ENCODE measurements at regions not wholly inside any gene's neighbourhood (a gene's known extent, or its start where the extent isn't known, plus 50 kb on each side); places are given as distances from the start of the nearest gene placed in this dataset.

DNA sequence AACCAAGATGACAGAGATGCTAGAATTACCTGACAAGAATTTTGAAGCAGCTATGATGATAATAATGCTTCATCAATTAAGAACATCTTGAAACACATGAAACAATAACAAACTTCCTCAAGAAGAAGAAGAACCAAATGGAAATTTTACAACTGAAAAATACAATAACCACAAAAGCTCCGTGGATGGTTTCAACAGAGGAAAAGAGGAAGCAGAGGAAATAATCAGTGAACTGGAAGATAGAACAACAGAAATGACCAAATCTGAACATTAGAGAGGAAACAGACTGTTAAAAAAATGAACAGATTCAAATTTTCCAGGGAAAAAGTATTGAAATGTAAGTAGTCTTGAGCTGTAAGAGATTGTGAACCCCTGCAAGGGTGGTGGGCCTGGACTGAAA is 62.8 kb upstream of the SLC35F4 start:
- ChIA-PET POLR2A (interaction anchor here in 1 of 2 donors (0.6 kb wide), 1 partner anchor 43 kb away, joined by 3 read pairs; no protein-coding TSS in a partner anchor), CTCF (no interaction called here)
- ATAC-seq (replicated peaks in 1 of 4) (no peak), DNase-seq (no peak)
- H3K4me3 Mint-ChIP-seq: no peak overlapping the region
- no peaks in the 10 kb centered on the region for H3K4me1 Mint-ChIP-seq
- no peaks in the 10 kb centered on the region for H3K9me3 ChIP-seq
- no peak overlapping the region for H3K4me3 ChIP-seq (ENCODE audit: control insufficient read depth in 1 of 2, extremely low read depth in 1 of 2, low read length in 1 of 2)
- no peaks in the 10 kb centered on the region for H3K36me3 Mint-ChIP-seq
- WGBS (ENCODE audit: insufficient coverage): no CpG with 5 or more reads among the region's 1 CpG
- peaks cover 6 to 7% of the 10 kb centered on the region in 2 donors for H3K27me3 Mint-ChIP-seq
- peaks cover 0 to 3% of the 10 kb centered on the region in 2 experiments for H3K27me3 ChIP-seq (replicated peaks in 1 of 2; ENCODE audit: control insufficient read depth in 2 of 2, extremely low read depth in 1 of 2, insufficient read depth in 2 of 2, low read length in 1 of 2)
- H3K4me1 ChIP-seq (ENCODE audit: control insufficient read depth in 1 of 2, extremely low read depth in 1 of 2, insufficient read depth in 2 of 2, low read length in 2 of 2): no peaks in the 10 kb centered on the region
- H3K27ac ChIP-seq (ENCODE audit: low read length): no peak overlapping the region
- H3K9me3 Mint-ChIP-seq: peaks cover under 1 to 6% (median 3%) of the 10 kb centered on the region in 3 donors
- H3K27ac Mint-ChIP-seq: no peak overlapping the region
- no peaks in the 10 kb centered on the region for H3K36me3 ChIP-seq (ENCODE audit: control insufficient read depth in 2 of 2, extremely low read depth in 1 of 2, insufficient read depth in 1 of 2, low read length in 1 of 2)

GRCh38 chr14:57921377-57921776 is 55.5 kb upstream of the SLC35F4 start:
- ATAC-seq (replicated peaks in 1 of 4): no peak
- no CpG with 5 or more reads among the region's 2 CpGs for WGBS (ENCODE audit: insufficient coverage)
- Histone ChIP-seq H3K27ac (ENCODE audit: low read length) (no peak overlapping the region), H3K27me3 (replicated peaks in 1 of 2; ENCODE audit: control insufficient read depth in 2 of 2, extremely low read depth in 1 of 2, insufficient read depth in 2 of 2, low read length in 1 of 2) (peaks cover 0 to 3% of the 10 kb centered on the region in 2 experiments), H3K4me3 (ENCODE audit: control insufficient read depth in 1 of 2, extremely low read depth in 1 of 2, low read length in 1 of 2) (no peak overlapping the region), H3K36me3 (ENCODE audit: control insufficient read depth in 2 of 2, extremely low read depth in 1 of 2, insufficient read depth in 1 of 2, low read length in 1 of 2) (no peaks in the 10 kb centered on the region), H3K9me3 (no peaks in the 10 kb centered on the region), H3K4me1 (ENCODE audit: control insufficient read depth in 1 of 2, extremely low read depth in 1 of 2, insufficient read depth in 2 of 2, low read length in 2 of 2) (no peaks in the 10 kb centered on the region)
- no peaks in the 10 kb centered on the region for H3K36me3 Mint-ChIP-seq
- no peaks in the 10 kb centered on the region for H3K4me1 Mint-ChIP-seq
- H3K27ac Mint-ChIP-seq: no peak overlapping the region
- H3K9me3 Mint-ChIP-seq: peaks cover 3 to 11% (median 4%) of the 10 kb centered on the region in 3 donors
- CTCF ChIA-PET: no interaction called here
- no peak overlapping the region for H3K4me3 Mint-ChIP-seq
- no peak for DNase-seq
- peaks cover 0 to 2% of the 10 kb centered on the region in 2 donors for H3K27me3 Mint-ChIP-seq
- POLR2A ChIA-PET: no interaction called here

DNA sequence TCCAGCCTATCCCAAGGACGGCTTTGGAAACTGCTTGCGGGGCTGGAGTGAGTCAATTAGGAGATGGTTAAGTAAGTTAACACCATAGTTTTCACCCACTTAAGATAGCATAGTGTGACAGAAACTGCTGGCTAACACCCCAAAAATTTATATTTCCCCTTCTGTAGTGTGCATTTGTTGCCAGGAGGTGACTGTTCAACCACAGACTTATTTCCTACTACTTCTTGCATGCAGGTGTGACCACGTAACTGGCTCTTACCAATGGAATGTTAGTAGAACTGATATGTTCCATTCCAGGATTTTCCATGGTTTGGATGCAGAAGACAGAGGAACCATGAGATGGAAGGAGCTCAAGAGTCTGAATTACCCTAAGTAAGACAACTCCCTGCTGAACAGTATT is 52.9 kb upstream of the SLC35F4 start:
- ChIA-PET CTCF (no interaction called here), POLR2A (no interaction called here)
- Mint-ChIP-seq H3K4me1 (no peaks in the 10 kb centered on the region), H3K4me3 (no peak overlapping the region), H3K27me3 (peaks cover 3 to 4% of the 10 kb centered on the region in 2 donors), H3K9me3 (peaks cover 3 to 5% (median 3%) of the 10 kb centered on the region in 3 donors), H3K27ac (no peak overlapping the region), H3K36me3 (no peaks in the 10 kb centered on the region)
- H3K27ac ChIP-seq (ENCODE audit: low read length): no peak overlapping the region
- no peaks in the 10 kb centered on the region for H3K27me3 ChIP-seq (replicated peaks in 1 of 2; ENCODE audit: control insufficient read depth in 2 of 2, extremely low read depth in 1 of 2, insufficient read depth in 2 of 2, low read length in 1 of 2)
- H3K9me3 ChIP-seq: no peaks in the 10 kb centered on the region
- H3K4me1 ChIP-seq (ENCODE audit: control insufficient read depth in 1 of 2, extremely low read depth in 1 of 2, insufficient read depth in 2 of 2, low read length in 2 of 2): no peaks in the 10 kb centered on the region
- no peaks in the 10 kb centered on the region for H3K36me3 ChIP-seq (ENCODE audit: control insufficient read depth in 2 of 2, extremely low read depth in 1 of 2, insufficient read depth in 1 of 2, low read length in 1 of 2)
- WGBS (ENCODE audit: insufficient coverage): no CpG with 5 or more reads among the region's 3 CpGs
- H3K4me3 ChIP-seq (ENCODE audit: control insufficient read depth in 1 of 2, extremely low read depth in 1 of 2, low read length in 1 of 2): no peak overlapping the region
- ATAC-seq (replicated peaks in 1 of 4): no peak
- no peak for DNase-seq
